SK-N-SH treated with all-trans-retinoic acid at 6 μM for 48 hours (cell line): ENCODE measurements at regions not wholly inside any gene's neighbourhood (a gene's known extent, or its start where the extent isn't known, plus 50 kb on each side); places are given as distances from the start of the nearest gene placed in this dataset.

Source experiments
- ARNTL ChIP-seq: fragments of 450-650 bp; formaldehyde crosslinking; IDR thresholded peaks from 2 replicates; pipeline ENCODE4 v1.5.0; 2020; ENCODE audit warnings: low read depth, mild to moderate bottlenecking, moderate library complexity, borderline replicate concordance
- CREB5 ChIP-seq: fragments of 250-450 bp; sonication (Bioruptor Pico); IDR thresholded peaks from 2 replicates; pipeline ENCODE4 v1.5.1; 2020; ENCODE audit warnings: low read depth, mild to moderate bottlenecking, moderate library complexity
- CSDC2 ChIP-seq: fragments of 250-450 bp; sonication (Bioruptor Pico); IDR thresholded peaks from 2 replicates; pipeline ENCODE4 v1.5.0; 2020; ENCODE audit warnings: mild to moderate bottlenecking, moderate library complexity
- CSRNP3 ChIP-seq: fragments of 250-450 bp; sonication (Bioruptor Pico); IDR thresholded peaks from 2 replicates; pipeline ENCODE4 v1.5.1; 2021; ENCODE audit warnings: mild to moderate bottlenecking, moderate library complexity
- ESRRG ChIP-seq: fragments of 250-450 bp; sonication (Bioruptor Pico); IDR thresholded peaks from 2 replicates; pipeline ENCODE4 v1.6.1; 2021; ENCODE audit warnings: mild to moderate bottlenecking
- PATZ1 ChIP-seq: fragments of 250-450 bp; sonication (Bioruptor Pico); IDR thresholded peaks from 2 replicates; pipeline ENCODE4 v1.8.0; 2020; ENCODE audit warnings: mild to moderate bottlenecking, moderate library complexity, borderline replicate concordance
- PPARA ChIP-seq: fragments of 250-450 bp; sonication (Bioruptor Pico); IDR thresholded peaks from 2 replicates; pipeline ENCODE4 v1.5.0; 2020; ENCODE audit warnings: mild to moderate bottlenecking, borderline replicate concordance
- RARB ChIP-seq: fragments of 250-450 bp; sonication (Bioruptor Pico); IDR thresholded peaks from 2 replicates; pipeline ENCODE4 v1.8.0; 2021; ENCODE audit warnings: mild to moderate bottlenecking, moderate library complexity
- TOX ChIP-seq: fragments of 250-450 bp; sonication (Bioruptor Pico); IDR thresholded peaks from 2 replicates; pipeline ENCODE4 v1.8.0; 2021; ENCODE audit warnings: mild to moderate bottlenecking, moderate library complexity, borderline replicate concordance
- ZFP3 ChIP-seq: fragments of 250-450 bp; sonication (Bioruptor Pico); IDR thresholded peaks from 2 replicates; pipeline ENCODE4 v1.5.0; 2020; ENCODE audit warnings: mild to moderate bottlenecking, moderate library complexity
- ZFP30 ChIP-seq: fragments of 450-650 bp; formaldehyde crosslinking; IDR thresholded peaks from 2 replicates; pipeline ENCODE4 v1.5.0; 2022; ENCODE audit warnings: mild to moderate bottlenecking, moderate library complexity
- ZNF70 ChIP-seq: fragments of 450-650 bp; formaldehyde crosslinking; IDR thresholded peaks from 2 replicates; pipeline ENCODE4 v1.5.0; 2020; ENCODE audit warnings: mild to moderate bottlenecking, moderate library complexity
- ZNF8 ChIP-seq: fragments of 450-650 bp; formaldehyde crosslinking; IDR thresholded peaks from 2 replicates; pipeline ENCODE4 v1.5.0; 2020; ENCODE audit warnings: mild to moderate bottlenecking, moderate library complexity

- no peak for TF ChIP-seq ZNF8 (CRISPR knock-in tag)
- TF ChIP-seq PATZ1 (CRISPR knock-in tag): no peak
- TF ChIP-seq PPARA: no peak
- no peak for TF ChIP-seq ZFP30 (CRISPR knock-in tag)
- TF ChIP-seq CSRNP3 (CRISPR knock-in tag): no peak
- TF ChIP-seq TOX: no peak
- TF ChIP-seq CREB5 (CRISPR knock-in tag): no peak
- no peak for TF ChIP-seq ESRRG (CRISPR knock-in tag)
- no peak for TF ChIP-seq ZFP3 (CRISPR knock-in tag)
- no peak for TF ChIP-seq CSDC2 (CRISPR knock-in tag)
- TF ChIP-seq ZNF70 (CRISPR knock-in tag): no peak
- TF ChIP-seq ARNTL (CRISPR knock-in tag): no peak
- TF ChIP-seq RARB (CRISPR knock-in tag): no peak
Observed at GRCh38 chr1:80891871-80892270, 908.9 kb upstream of the ADGRL2 start.
